HCT116 (cell line): ENCODE measurements at regions not wholly inside any gene's neighbourhood (a gene's known extent, or its start where the extent isn't known, plus 50 kb on each side); places are given as distances from the start of the nearest gene placed in this dataset.

Experiments
- CEBPB ChIP-seq: IDR thresholded peaks from 2 replicates; pipeline ENCODE4 v1.6.1; 2012; ENCODE audit warnings: low read depth
- EZH2 ChIP-seq: fragments of 200-600 bp; sonication (generic); IDR thresholded peaks from 2 replicates; pipeline ENCODE4 v1.6.1; 2017; ENCODE audit warnings: antibody characterized with exemption, mixed run types
- EZH2phosphoT487 ChIP-seq: fragments of 200-600 bp; IDR thresholded peaks from 2 replicates; pipeline ENCODE4 v1.6.1; 2018; ENCODE audit warnings: antibody characterized with exemption, borderline replicate concordance
- POLR2A ChIP-seq: IDR thresholded peaks from 2 replicates; pipeline ENCODE4 v1.7.0; 2011; ENCODE audit warnings: borderline replicate concordance; ENCODE audit not compliant: insufficient read depth, insufficient read length; ENCODE audit errors: extremely low read depth
- POLR2AphosphoS5 ChIP-seq: IDR thresholded peaks from 2 replicates; pipeline ENCODE4 v1.6.1; 2011; ENCODE audit warnings: mild to moderate bottlenecking, low read depth, low read length, moderate library complexity
- SIN3A ChIP-seq: IDR thresholded peaks from 2 replicates; pipeline ENCODE4 v1.6.1; 2012; ENCODE audit warnings: low read depth
- ZNF274 ChIP-seq: fragments of 200-500 bp; sonication (Bioruptor generic); IDR thresholded peaks from 2 replicates; pipeline ENCODE4 v1.6.1; 2014; ENCODE audit warnings: mild to moderate bottlenecking, low read depth, low read length, inconsistent platforms
- TF ChIP-seq, protein P1 (sequence below), 3 experiments: fragments of 200-600 bp in 1 of 3; sonication (generic) in 1 of 3; IDR thresholded peaks in 2 of 3; conservative IDR thresholded peaks in 1 of 3; 2 replicates each; pipeline ENCODE4 v1.5.1; 2012 to 2017; ENCODE audit warnings: low read depth in 2 of 3, low read length in 2 of 3, antibody characterized with exemption in 1 of 3, borderline replicate concordance in 1 of 3, control low read depth in 1 of 3, mild to moderate bottlenecking in 1 of 3, mixed read lengths in 1 of 3, mixed run types in 1 of 3, moderate library complexity in 1 of 3; ENCODE audit not compliant: insufficient read depth in 1 of 3

DNA sequence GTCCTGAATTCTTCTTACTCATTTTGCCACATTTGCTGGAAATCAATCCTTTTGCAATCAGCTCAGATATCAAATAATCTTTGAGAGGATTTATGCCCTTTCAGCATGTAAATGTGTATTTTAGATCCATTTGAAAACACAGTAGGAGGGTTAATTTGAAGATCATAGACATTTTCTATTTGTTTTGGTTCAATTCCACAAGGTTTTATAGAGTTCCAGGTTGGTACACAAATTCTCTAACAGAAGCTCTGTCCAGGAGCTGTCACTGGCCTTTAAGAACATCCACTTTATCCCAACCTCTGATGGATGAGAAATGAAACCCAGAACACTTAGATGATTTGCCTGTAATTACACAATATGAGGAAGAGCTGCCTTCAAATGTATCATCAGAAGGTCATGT, 157.3 kb upstream of the CHAC2 start:
- TF ChIP-seq EZH2phosphoT487 = no peak
- TF ChIP-seq, protein P1, sequence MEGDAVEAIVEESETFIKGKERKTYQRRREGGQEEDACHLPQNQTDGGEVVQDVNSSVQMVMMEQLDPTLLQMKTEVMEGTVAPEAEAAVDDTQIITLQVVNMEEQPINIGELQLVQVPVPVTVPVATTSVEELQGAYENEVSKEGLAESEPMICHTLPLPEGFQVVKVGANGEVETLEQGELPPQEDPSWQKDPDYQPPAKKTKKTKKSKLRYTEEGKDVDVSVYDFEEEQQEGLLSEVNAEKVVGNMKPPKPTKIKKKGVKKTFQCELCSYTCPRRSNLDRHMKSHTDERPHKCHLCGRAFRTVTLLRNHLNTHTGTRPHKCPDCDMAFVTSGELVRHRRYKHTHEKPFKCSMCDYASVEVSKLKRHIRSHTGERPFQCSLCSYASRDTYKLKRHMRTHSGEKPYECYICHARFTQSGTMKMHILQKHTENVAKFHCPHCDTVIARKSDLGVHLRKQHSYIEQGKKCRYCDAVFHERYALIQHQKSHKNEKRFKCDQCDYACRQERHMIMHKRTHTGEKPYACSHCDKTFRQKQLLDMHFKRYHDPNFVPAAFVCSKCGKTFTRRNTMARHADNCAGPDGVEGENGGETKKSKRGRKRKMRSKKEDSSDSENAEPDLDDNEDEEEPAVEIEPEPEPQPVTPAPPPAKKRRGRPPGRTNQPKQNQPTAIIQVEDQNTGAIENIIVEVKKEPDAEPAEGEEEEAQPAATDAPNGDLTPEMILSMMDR (IDR thresholded peaks at IDR 0.05 in 2 of 3, conservative IDR thresholded peaks at IDR 0.05 in 1 of 3; ENCODE audit: borderline replicate concordance in 1 of 3, insufficient read depth in 1 of 3, low read depth in 2 of 3, low read length in 2 of 3) = no peak
- TF ChIP-seq POLR2AphosphoS5 = no peak
- no peak for TF ChIP-seq POLR2A
- TF ChIP-seq EZH2 = no peak
- no peak for TF ChIP-seq CEBPB
- no peak for TF ChIP-seq ZNF274
- no peak for TF ChIP-seq SIN3A
